ENCODE measurements at regions not wholly inside any gene's neighbourhood (a gene's known extent, or its start where the extent isn't known, plus 50 kb on each side); places are given as distances from the start of the nearest gene placed in this dataset.
"Not testable (repeated sequence)": the region's sequence is repeated elsewhere in the genome, so short reads cannot be mapped to it uniquely, and the experiment has no call there.

DNA sequence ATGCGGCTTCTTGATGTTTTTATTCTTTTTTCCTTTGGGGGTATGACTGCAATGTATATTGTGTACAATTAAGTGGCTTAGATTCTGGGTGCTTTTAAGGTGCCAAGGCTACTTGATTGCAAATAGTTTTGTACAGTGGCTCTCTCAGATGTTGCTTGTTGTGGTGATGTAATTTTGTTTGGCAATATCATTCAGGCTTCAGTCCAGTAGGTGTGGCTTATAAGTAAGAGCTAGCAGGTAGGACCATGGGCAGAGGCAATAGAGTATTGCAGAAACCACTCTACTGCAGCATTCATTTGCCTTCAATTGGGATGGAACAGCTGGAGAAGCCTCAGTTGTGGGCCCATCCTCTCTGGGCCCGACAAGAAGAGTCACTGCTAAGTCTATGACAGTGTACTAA, 407.9 kb upstream of the MAN1A1 start:
- no peak for DNase-seq (ENCODE audit: low read depth in 4 of 4, low spot score in 3 of 4)

DNA sequence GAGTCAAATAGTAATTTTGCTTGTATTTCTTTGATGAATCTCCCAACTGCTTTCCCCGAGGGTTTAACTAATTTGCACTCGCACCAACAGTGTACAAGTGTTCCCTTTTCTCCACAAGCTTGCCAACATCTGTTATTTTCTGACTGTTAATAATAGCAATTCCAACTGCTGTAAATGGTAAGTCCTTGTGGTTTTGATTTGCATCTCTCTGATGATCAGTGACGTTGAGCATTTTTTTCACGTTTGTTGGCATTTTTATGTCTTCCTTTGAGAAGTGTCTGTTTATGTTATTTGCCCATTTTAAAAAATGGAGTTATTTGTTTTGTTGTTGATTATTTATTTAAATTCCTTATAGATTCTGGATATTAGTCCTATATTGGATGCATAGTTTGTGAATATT, 399.8 kb upstream of the MAN1A1 start:
- no peak for DNase-seq (ENCODE audit: low read depth in 4 of 4, low spot score in 3 of 4)

- DNase-seq (ENCODE audit: low read depth in 4 of 4, low spot score in 3 of 4), result not testable (repeated sequence)
Measured at GRCh38 chr6:119748535-119748934, 399.0 kb upstream of the MAN1A1 start.

DNA sequence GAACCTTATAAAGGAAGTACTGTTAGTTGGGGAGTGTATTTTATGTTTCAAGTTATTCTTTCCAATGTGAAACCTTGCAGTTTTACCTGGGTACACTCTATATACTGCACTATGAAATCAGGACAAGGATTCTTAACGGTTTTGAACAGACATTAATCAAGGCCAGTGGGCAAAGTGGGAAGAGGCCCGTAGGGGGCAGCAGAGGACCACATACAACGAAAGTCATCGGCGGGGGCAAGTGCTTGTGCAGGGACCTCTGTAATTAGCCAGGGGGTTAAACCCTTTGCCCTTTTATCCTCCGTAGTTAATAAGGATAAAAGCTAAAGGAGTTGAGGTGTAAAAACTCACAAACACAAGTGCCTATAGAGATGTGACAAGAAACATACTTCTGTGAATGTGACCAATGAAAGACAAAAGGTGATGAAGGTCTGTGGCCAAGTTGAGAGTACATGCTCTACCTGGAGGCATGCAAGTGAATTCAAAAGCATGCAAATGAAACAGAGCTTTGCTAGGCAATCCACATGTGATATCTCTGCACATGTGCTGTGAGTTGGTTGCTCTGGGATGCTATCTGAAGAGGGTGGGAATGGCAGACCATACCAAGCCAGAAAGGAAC, 392.7 kb upstream of the MAN1A1 start:
- DNase-seq (ENCODE audit: low read depth in 4 of 4, low spot score in 3 of 4), result peak in 3 of 4 donors; percentile 6 to 32 (median 7)

GRCh38 chr6:119739769-119740168, 390.2 kb upstream of the MAN1A1 start:
- DNase-seq (ENCODE audit: low read depth in 4 of 4, low spot score in 3 of 4), result no peak

DNA sequence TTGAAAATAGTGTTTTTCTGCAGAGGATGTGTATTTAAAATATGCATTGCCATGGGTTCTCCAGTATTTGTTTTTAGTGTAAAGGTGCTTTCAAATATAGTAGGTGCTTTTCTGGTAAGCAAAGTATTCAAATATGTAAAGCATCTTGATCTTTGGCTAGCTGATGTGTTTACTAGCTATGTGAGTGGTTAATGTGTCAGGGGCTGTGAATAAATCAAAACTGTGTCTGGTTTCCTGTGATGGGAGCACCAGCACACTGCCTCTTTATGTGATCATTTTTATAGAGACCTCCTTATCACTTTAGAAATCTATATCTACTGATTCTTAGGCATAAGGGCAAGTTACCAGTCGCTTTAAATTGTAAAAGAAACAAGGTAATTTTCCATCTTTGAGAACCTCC, 388.9 kb upstream of the MAN1A1 start:
- DNase-seq (ENCODE audit: low read depth in 4 of 4, low spot score in 3 of 4), result no peak

DNA sequence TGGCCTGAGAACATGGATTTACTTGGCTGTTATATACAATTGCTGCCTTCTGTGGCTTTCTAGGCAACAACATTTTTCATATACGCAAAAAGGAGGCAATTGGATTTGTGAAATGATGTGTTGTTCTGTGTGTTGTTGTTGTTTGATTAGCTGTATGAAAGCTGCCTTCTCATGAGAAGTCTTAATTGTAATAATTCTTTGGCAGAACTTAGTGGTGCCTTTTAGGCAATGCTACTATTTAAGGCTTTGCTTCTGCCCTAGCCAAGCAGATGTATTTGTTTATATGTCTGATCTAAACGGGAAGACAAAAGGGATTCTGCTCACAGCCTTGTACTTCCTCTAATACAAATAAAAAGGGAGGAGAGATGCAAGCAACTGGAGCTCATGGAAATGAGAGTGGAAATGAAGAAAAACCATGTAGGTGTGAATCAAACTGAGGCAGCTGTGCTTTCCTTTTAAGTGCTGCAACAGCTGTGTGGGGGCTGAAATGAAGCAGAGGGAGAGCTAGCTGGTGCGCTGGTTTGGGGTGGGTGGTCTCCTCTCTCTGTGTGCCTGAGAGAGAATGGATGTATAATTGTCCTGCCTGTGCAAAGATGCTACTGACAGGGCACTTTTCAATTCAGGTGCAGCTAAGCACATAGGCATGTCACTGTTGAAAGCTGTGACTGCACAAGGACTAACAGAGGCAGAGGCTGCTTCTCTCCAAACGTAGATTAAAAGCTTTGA, 386.9 kb upstream of the MAN1A1 start:
- no peak for DNase-seq (ENCODE audit: low read depth in 4 of 4, low spot score in 3 of 4)

DNA sequence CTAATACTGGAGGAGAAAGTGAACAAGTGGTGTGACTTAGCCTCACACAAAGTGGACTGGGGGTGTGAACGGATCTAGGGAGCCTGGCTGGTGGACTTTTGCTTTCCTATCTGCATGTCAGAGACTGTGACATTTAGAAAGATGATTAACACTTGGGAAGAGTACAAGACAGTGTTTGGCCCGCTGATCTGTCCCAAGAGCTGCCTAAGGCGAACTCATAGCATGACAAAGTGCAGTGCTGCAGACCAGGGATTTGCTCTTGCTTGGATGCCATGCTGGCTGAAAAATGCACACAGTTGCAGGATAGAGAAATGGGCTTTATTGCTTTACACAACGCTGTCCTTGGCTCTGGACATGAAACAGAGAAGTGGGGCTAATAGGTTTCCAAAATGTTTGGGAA, 386.0 kb upstream of the MAN1A1 start:
- DNase-seq (ENCODE audit: low read depth in 4 of 4, low spot score in 3 of 4), result no peak

GRCh38 chr6:119734227-119734626, 384.7 kb upstream of the MAN1A1 start:
- no peak for DNase-seq (ENCODE audit: low read depth in 4 of 4, low spot score in 3 of 4)

DNA sequence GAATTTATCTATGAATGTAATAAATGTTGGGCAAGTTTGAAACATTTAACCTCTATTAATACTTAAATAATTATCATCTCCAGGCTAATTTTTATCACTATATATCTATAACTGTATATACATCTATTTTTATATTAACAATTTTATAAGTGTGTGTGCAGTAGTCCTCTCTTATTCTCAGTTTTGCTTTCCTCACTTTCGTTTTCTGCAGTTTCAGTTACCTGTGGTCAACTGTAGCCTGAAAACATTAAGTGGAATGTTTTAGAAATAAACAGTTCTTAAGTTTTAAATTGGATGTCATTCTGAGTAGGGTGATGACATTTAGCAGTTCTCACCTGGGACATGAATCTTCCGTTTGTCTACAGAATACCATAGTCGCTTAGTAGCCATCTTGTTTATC, 379.4 kb upstream of the MAN1A1 start:
- DNase-seq (ENCODE audit: low read depth in 4 of 4, low spot score in 3 of 4), result no peak

GRCh38 chr6:119728220-119728750, 378.7 kb upstream of the MAN1A1 start:
- DNase-seq (ENCODE audit: low read depth in 4 of 4, low spot score in 3 of 4), result no peak

DNA sequence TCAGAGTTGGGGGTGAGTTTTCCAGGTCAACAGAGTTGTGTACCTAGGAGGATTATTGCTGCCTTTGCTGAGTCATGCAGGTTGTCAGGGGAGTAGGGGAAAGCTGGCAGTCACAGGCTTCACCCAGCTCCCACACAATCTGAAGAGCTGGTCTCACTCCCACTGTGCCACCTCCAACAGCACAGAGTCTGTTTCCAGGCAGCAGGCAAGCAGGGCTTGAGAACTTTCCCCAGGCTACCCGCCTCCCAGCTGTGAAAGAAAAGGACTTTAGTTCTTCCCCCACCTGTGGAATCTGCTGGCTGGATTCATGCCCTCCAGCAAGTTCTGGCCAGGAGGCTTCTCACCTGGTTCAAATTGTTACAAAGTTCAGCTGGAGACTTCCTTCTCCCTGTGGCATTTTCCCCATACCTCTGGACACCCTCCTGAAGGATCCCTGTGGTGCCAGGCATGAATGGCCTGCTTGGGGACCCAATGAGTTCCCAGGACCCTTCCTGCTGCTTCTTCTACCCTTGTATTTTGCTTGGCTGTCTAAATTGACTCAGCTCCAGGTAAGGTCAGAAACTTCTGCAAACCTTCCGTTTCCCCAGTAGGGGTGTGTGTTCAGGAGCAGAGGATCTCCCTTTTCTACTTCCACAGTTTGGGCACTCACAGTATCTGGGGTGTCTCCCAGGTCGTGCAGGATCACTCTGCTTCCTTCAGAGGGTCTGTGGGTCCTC, 378.1 kb upstream of the MAN1A1 start:
- DNase-seq (ENCODE audit: low read depth in 4 of 4, low spot score in 3 of 4), result no peak

DNA sequence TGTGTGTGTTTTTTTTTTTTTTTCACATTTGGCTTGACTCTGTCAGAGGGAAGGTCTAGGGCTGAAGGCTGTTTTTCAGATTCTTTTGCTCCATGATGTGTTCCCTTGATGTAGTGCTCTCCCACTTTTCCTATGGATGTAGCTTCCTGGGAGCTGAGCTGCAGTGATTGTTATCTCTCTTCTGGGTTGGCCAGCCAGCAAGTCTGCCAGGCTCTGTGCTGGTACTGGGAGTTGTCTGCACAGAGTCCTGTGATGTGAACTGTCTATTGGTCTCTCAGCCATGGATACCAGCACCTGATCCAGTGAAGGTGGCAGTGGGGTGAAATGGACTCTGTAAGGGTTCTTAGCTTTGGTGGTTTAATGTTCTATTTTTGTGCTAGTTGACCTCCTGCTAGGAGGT, 377.4 kb upstream of the MAN1A1 start:
- DNase-seq (ENCODE audit: low read depth in 4 of 4, low spot score in 3 of 4), result not testable (repeated sequence)

- DNase-seq (ENCODE audit: low read depth in 4 of 4, low spot score in 3 of 4), result no peak
Measured at GRCh38 chr6:119726086-119726485, 376.5 kb upstream of the MAN1A1 start.

GRCh38 chr6:119720160-119720559, 370.6 kb upstream of the MAN1A1 start:
- DNase-seq (ENCODE audit: low read depth in 4 of 4, low spot score in 3 of 4), result no peak

GRCh38 chr6:119717942-119718341, 368.4 kb upstream of the MAN1A1 start:
- no peak for DNase-seq (ENCODE audit: low read depth in 4 of 4, low spot score in 3 of 4)

DNA sequence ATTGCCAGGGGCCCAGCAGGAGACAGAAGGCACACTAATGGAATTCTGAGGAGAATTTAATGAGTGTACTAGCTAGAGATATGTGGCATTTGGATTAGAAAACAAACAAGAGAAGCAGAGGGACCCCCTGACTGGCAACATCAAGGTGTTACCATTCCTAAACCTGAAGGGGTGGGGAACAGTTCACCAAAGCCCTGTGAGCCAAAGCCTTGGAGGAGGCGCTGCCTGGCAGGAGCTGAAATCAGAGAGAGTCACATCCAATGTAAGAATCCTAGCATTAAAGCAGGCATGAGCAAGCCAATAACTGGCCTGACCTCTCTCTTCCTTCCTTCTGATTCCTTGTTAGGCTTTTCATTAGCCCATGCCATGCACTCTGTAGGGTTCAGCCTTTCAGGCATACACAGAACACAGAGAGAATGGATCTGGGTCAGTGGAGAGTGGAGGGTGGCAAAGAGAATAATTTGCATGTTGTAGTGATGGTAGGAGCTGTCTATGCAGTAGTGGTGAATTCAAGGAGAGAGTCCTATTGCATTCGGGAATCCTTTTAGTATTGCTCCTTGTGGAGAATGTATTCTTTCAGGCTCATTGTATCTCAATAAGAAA, 367.2 kb upstream of the MAN1A1 start:
- DNase-seq (ENCODE audit: low read depth in 4 of 4, low spot score in 3 of 4), result no peak

GRCh38 chr6:119713903-119714302, 364.3 kb upstream of the MAN1A1 start:
- no peak for DNase-seq (ENCODE audit: low read depth in 4 of 4, low spot score in 3 of 4)

GRCh38 chr6:119686644-119687043, 337.1 kb upstream of the MAN1A1 start:
- DNase-seq (ENCODE audit: low read depth in 4 of 4, low spot score in 3 of 4), result no peak

GRCh38 chr6:119686240-119686639, 336.7 kb upstream of the MAN1A1 start:
- DNase-seq (ENCODE audit: low read depth in 4 of 4, low spot score in 3 of 4), result no peak

DNA sequence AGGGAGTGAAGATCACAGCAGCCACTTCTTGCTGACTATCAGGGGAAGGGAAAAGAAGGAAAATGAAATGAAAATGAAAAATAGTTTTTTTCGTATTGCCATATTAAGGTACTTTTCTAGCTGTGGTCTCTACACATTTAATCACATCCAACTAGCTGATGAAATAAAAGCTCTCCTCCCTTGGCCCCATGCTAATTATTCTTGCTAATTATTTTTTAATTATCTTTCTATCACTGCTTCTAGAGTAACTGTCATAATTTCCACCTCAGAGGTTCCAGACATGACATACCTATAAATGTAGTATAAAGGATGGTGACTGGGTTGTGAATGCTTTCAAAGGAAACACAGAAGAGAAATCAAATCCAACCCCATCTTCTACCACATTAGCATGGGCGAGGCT, 334.1 kb upstream of the MAN1A1 start:
- no peak for DNase-seq (ENCODE audit: low read depth in 4 of 4, low spot score in 3 of 4)

All from left renal pelvis (tissue), 4 donors.